ENCODE measurements at regions not wholly inside any gene's neighbourhood (a gene's known extent, or its start where the extent isn't known, plus 50 kb on each side); places are given as distances from the start of the nearest gene placed in this dataset.

- Histone ChIP-seq H3K9me3 (ENCODE audit: low read length) (no peaks in the 10 kb centered on the region), H3K27me3 (ENCODE audit: low read length) (no peaks in the 10 kb centered on the region; the same call in 1 of the 2 replicates), H3K4me1 (ENCODE audit: low read length) (no peaks in the 10 kb centered on the region), H4K20me1 (ENCODE audit: insufficient read depth, low read depth, low read length) (no peaks in the 10 kb centered on the region), H3K27ac (ENCODE audit: low read length) (no peak overlapping the region), H3K9ac (ENCODE audit: low read length) (no peak overlapping the region), H3K79me2 (ENCODE audit: low read length) (no peaks in the 10 kb centered on the region), H3K36me3 (ENCODE audit: insufficient read depth, low read length) (no peaks in the 10 kb centered on the region), H2AFZ (ENCODE audit: low read length) (no peak overlapping the region), H3K4me3 (ENCODE audit: low read length) (no peak overlapping the region), H3K4me2 (ENCODE audit: low read depth, low read length, poor library complexity, severe bottlenecking) (no peak overlapping the region), H3K9me2 (replicated peaks; ENCODE audit: insufficient read depth, low read length) (no peaks in the 10 kb centered on the region)
- no peak for DNase-seq
Observed at GRCh38 chr5:53191548-53192165, 82.1 kb upstream of the MOCS2 start.

- no peaks in the 10 kb centered on the region for H3K9me3 ChIP-seq (ENCODE audit: low read length)
- no peak overlapping the region for H3K4me3 ChIP-seq (ENCODE audit: low read length)
- no peaks in the 10 kb centered on the region; the same call in 1 of the 2 replicates for H3K27me3 ChIP-seq (ENCODE audit: low read length)
- no peaks in the 10 kb centered on the region for H3K4me1 ChIP-seq (ENCODE audit: low read length)
- no peak for DNase-seq
- H3K9ac ChIP-seq (ENCODE audit: low read length), result no peak overlapping the region
- no peaks in the 10 kb centered on the region for H4K20me1 ChIP-seq (ENCODE audit: insufficient read depth, low read depth, low read length)
- no peaks in the 10 kb centered on the region for H3K9me2 ChIP-seq (replicated peaks; ENCODE audit: insufficient read depth, low read length)
- H2AFZ ChIP-seq (ENCODE audit: low read length), result no peak overlapping the region
- no peak overlapping the region for H3K4me2 ChIP-seq (ENCODE audit: low read depth, low read length, poor library complexity, severe bottlenecking)
- no peak overlapping the region for H3K27ac ChIP-seq (ENCODE audit: low read length)
- no peaks in the 10 kb centered on the region for H3K79me2 ChIP-seq (ENCODE audit: low read length)
- H3K36me3 ChIP-seq (ENCODE audit: insufficient read depth, low read length), result no peaks in the 10 kb centered on the region
Observed at GRCh38 chr5:53194086-53194485, 84.5 kb upstream of the MOCS2 start.

GRCh38 chr5:53199882-53200281 is 90.3 kb upstream of the MOCS2 start:
- no peaks in the 10 kb centered on the region for H4K20me1 ChIP-seq (ENCODE audit: insufficient read depth, low read depth, low read length)
- H2AFZ ChIP-seq (ENCODE audit: low read length), result no peak overlapping the region

GRCh38 chr5:53200306-53200705 is 90.7 kb upstream of the MOCS2 start:
- Histone ChIP-seq H3K4me1 (ENCODE audit: low read length) (no peaks in the 10 kb centered on the region), H3K27me3 (ENCODE audit: low read length) (no peaks in the 10 kb centered on the region), H3K27ac (ENCODE audit: low read length) (no peak overlapping the region), H3K4me2 (ENCODE audit: low read depth, low read length, poor library complexity, severe bottlenecking) (no peak overlapping the region), H2AFZ (ENCODE audit: low read length) (no peak overlapping the region), H4K20me1 (ENCODE audit: insufficient read depth, low read depth, low read length) (no peaks in the 10 kb centered on the region), H3K79me2 (ENCODE audit: low read length) (no peaks in the 10 kb centered on the region), H3K36me3 (ENCODE audit: insufficient read depth, low read length) (no peaks in the 10 kb centered on the region), H3K4me3 (ENCODE audit: low read length) (no peak overlapping the region), H3K9me3 (ENCODE audit: low read length) (no peaks in the 10 kb centered on the region), H3K9me2 (replicated peaks; ENCODE audit: insufficient read depth, low read length) (no peaks in the 10 kb centered on the region), H3K9ac (ENCODE audit: low read length) (no peak overlapping the region)
- DNase-seq, result no peak

More at GRCh38 chr5:53199882-53200281, 90.3 kb upstream of the MOCS2 start:
- no peaks in the 10 kb centered on the region for H3K9me2 ChIP-seq (replicated peaks; ENCODE audit: insufficient read depth, low read length)
- H3K9ac ChIP-seq (ENCODE audit: low read length), result no peak overlapping the region
- H3K27me3 ChIP-seq (ENCODE audit: low read length), result no peaks in the 10 kb centered on the region
- DNase-seq, result no peak
- H3K9me3 ChIP-seq (ENCODE audit: low read length), result no peaks in the 10 kb centered on the region
- no peak overlapping the region for H3K4me3 ChIP-seq (ENCODE audit: low read length)
- no peaks in the 10 kb centered on the region for H3K36me3 ChIP-seq (ENCODE audit: insufficient read depth, low read length)
- no peak overlapping the region for H3K27ac ChIP-seq (ENCODE audit: low read length)
- H3K4me2 ChIP-seq (ENCODE audit: low read depth, low read length, poor library complexity, severe bottlenecking), result no peak overlapping the region
- H3K79me2 ChIP-seq (ENCODE audit: low read length), result no peaks in the 10 kb centered on the region
- H3K4me1 ChIP-seq (ENCODE audit: low read length), result no peaks in the 10 kb centered on the region

- Histone ChIP-seq H3K4me1 (ENCODE audit: low read length) (no peaks in the 10 kb centered on the region), H2AFZ (ENCODE audit: low read length) (no peak overlapping the region), H3K36me3 (ENCODE audit: insufficient read depth, low read length) (no peaks in the 10 kb centered on the region), H3K27me3 (ENCODE audit: low read length) (no peaks in the 10 kb centered on the region), H3K4me2 (ENCODE audit: low read depth, low read length, poor library complexity, severe bottlenecking) (no peak overlapping the region), H3K9ac (ENCODE audit: low read length) (no peak overlapping the region), H3K27ac (ENCODE audit: low read length) (no peak overlapping the region), H3K9me3 (ENCODE audit: low read length) (no peaks in the 10 kb centered on the region), H3K79me2 (ENCODE audit: low read length) (no peaks in the 10 kb centered on the region), H3K4me3 (ENCODE audit: low read length) (no peak overlapping the region), H4K20me1 (ENCODE audit: insufficient read depth, low read depth, low read length) (no peaks in the 10 kb centered on the region), H3K9me2 (replicated peaks; ENCODE audit: insufficient read depth, low read length) (no peaks in the 10 kb centered on the region)
- peak; percentile 72 for DNase-seq
Observed at GRCh38 chr5:53201746-53202145, 92.2 kb upstream of the MOCS2 start.

- Histone ChIP-seq H3K4me2 (ENCODE audit: low read depth, low read length, poor library complexity, severe bottlenecking) (no peak overlapping the region), H2AFZ (ENCODE audit: low read length) (no peak overlapping the region), H3K36me3 (ENCODE audit: insufficient read depth, low read length) (no peaks in the 10 kb centered on the region), H3K9me3 (ENCODE audit: low read length) (no peaks in the 10 kb centered on the region), H3K27me3 (ENCODE audit: low read length) (no peaks in the 10 kb centered on the region), H3K9me2 (replicated peaks; ENCODE audit: insufficient read depth, low read length) (no peaks in the 10 kb centered on the region), H3K4me3 (ENCODE audit: low read length) (no peak overlapping the region), H3K4me1 (ENCODE audit: low read length) (no peaks in the 10 kb centered on the region), H4K20me1 (ENCODE audit: insufficient read depth, low read depth, low read length) (no peaks in the 10 kb centered on the region), H3K9ac (ENCODE audit: low read length) (no peak overlapping the region), H3K79me2 (ENCODE audit: low read length) (no peaks in the 10 kb centered on the region), H3K27ac (ENCODE audit: low read length) (no peak overlapping the region)
- DNase-seq, result no peak
Observed at GRCh38 chr5:53206562-53206961, 97.0 kb upstream of the MOCS2 start.

GRCh38 chr5:53211799-53212198 is 102.2 kb upstream of the MOCS2 start:
- Histone ChIP-seq H3K27me3 (ENCODE audit: low read length) (no peaks in the 10 kb centered on the region), H3K27ac (ENCODE audit: low read length) (no peak overlapping the region), H3K36me3 (ENCODE audit: insufficient read depth, low read length) (no peaks in the 10 kb centered on the region), H3K4me2 (ENCODE audit: low read depth, low read length, poor library complexity, severe bottlenecking) (no peak overlapping the region), H4K20me1 (ENCODE audit: insufficient read depth, low read depth, low read length) (no peaks in the 10 kb centered on the region), H3K79me2 (ENCODE audit: low read length) (no peaks in the 10 kb centered on the region), H2AFZ (ENCODE audit: low read length) (no peak overlapping the region), H3K4me3 (ENCODE audit: low read length) (no peak overlapping the region), H3K9ac (ENCODE audit: low read length) (no peak overlapping the region), H3K4me1 (ENCODE audit: low read length) (no peaks in the 10 kb centered on the region), H3K9me3 (ENCODE audit: low read length) (no peaks in the 10 kb centered on the region), H3K9me2 (replicated peaks; ENCODE audit: insufficient read depth, low read length) (no peaks in the 10 kb centered on the region)
- DNase-seq, result no peak

GRCh38 chr5:53219174-53219573 is 109.6 kb upstream of the MOCS2 start:
- Histone ChIP-seq H3K36me3 (ENCODE audit: insufficient read depth, low read length) (no peaks in the 10 kb centered on the region), H3K27me3 (ENCODE audit: low read length) (no peaks in the 10 kb centered on the region), H4K20me1 (ENCODE audit: insufficient read depth, low read depth, low read length) (no peaks in the 10 kb centered on the region), H3K79me2 (ENCODE audit: low read length) (no peaks in the 10 kb centered on the region), H3K9me3 (ENCODE audit: low read length) (peaks cover 5% of the 10 kb centered on the region), H3K27ac (ENCODE audit: low read length) (no peak overlapping the region), H3K4me2 (ENCODE audit: low read depth, low read length, poor library complexity, severe bottlenecking) (no peak overlapping the region), H3K4me1 (ENCODE audit: low read length) (no peaks in the 10 kb centered on the region), H3K4me3 (ENCODE audit: low read length) (no peak overlapping the region), H3K9ac (ENCODE audit: low read length) (no peak overlapping the region), H2AFZ (ENCODE audit: low read length) (no peak overlapping the region), H3K9me2 (replicated peaks; ENCODE audit: insufficient read depth, low read length) (no peaks in the 10 kb centered on the region)
- no peak for DNase-seq

All from Karpas-422 (cell line).